Neuronal stem cell (in vitro differentiated cells): ENCODE measurements at regions not wholly inside any gene's neighbourhood (a gene's known extent, or its start where the extent isn't known, plus 50 kb on each side); places are given as distances from the start of the nearest gene placed in this dataset.

Experiments
- DNase-seq: peaks from one replicate; pipeline ENCODE4 v3.0.0-alpha.2; 2013; ENCODE audit warnings: low spot score
- H2AFZ ChIP-seq: one replicate; pipeline ENCODE4 v1.6.1; 2013; ENCODE audit warnings: mild to moderate bottlenecking, low read length, inconsistent platforms
- H2AK5ac ChIP-seq: 2 replicates; pipeline ENCODE4 v1.6.1; 2013; ENCODE audit warnings: low read depth, mild to moderate bottlenecking, inconsistent platforms, low read length, moderate library complexity, mixed read lengths
- H2BK120ac ChIP-seq: 2 replicates; pipeline ENCODE4 v1.6.1; 2013; ENCODE audit warnings: low read depth, mild to moderate bottlenecking, inconsistent platforms, low read length, moderate library complexity, mixed read lengths
- H2BK12ac ChIP-seq: one replicate; pipeline ENCODE4 v1.6.1; 2013; ENCODE audit warnings: low read length, inconsistent platforms
- H2BK15ac ChIP-seq: 2 replicates; pipeline ENCODE4 v1.6.1; 2013; ENCODE audit warnings: mild to moderate bottlenecking, low read length, inconsistent platforms, mixed read lengths
- H2BK5ac ChIP-seq: one replicate; pipeline ENCODE4 v1.6.1; 2013; ENCODE audit warnings: inconsistent platforms, mild to moderate bottlenecking, low read length, moderate library complexity
- H3K14ac ChIP-seq: one replicate; pipeline ENCODE4 v1.6.1; 2013; ENCODE audit warnings: low read length, inconsistent platforms
- H3K18ac ChIP-seq: 2 replicates; pipeline ENCODE4 v1.6.1; 2013; ENCODE audit warnings: low read length, inconsistent platforms
- H3K23ac ChIP-seq: 2 replicates; pipeline ENCODE4 v1.6.1; 2013; ENCODE audit warnings: low read depth, mild to moderate bottlenecking, mixed read lengths, low read length, inconsistent platforms; ENCODE audit not compliant: poor library complexity
- H3K27ac ChIP-seq: replicated peaks from 3 replicates; pipeline ENCODE4 v1.5.1; 2013; ENCODE audit warnings: low read length, inconsistent platforms
- H3K27me3 ChIP-seq, 3 experiments: 2 replicates each; pipeline ENCODE4 v1.6.1; 2013; ENCODE audit warnings: low read length in 3 of 3, mild to moderate bottlenecking in 2 of 3, inconsistent platforms in 1 of 3, low read depth in 1 of 3, mixed read lengths in 1 of 3, moderate library complexity in 1 of 3; ENCODE audit not compliant: control insufficient read depth in 3 of 3, insufficient read depth in 3 of 3
- H3K36me3 ChIP-seq, 2 donors: replicated peaks in 1 of 2; 2 replicates each; pipeline ENCODE4 v1.6.1; 2013; ENCODE audit warnings: low read length in 2 of 2; ENCODE audit not compliant: control insufficient read depth in 2 of 2, insufficient read depth in 2 of 2
- H3K4ac ChIP-seq: 2 replicates; pipeline ENCODE4 v1.6.1; 2013; ENCODE audit warnings: inconsistent platforms, mild to moderate bottlenecking, low read length, moderate library complexity
- H3K4me1 ChIP-seq, 2 donors: 1 replicate in 1 of 2; 2 replicates in 1 of 2; pipeline ENCODE4 v1.6.1; 2013; ENCODE audit warnings: low read length in 2 of 2, low read depth in 1 of 2; ENCODE audit not compliant: control insufficient read depth in 2 of 2, insufficient read depth in 1 of 2
- H3K4me2 ChIP-seq: one replicate; pipeline ENCODE4 v1.6.1; 2013; ENCODE audit warnings: mild to moderate bottlenecking, low read length, inconsistent platforms; ENCODE audit not compliant: insufficient read depth, poor library complexity, severe bottlenecking
- H3K4me3 ChIP-seq, 2 donors: 2 replicates each; pipeline ENCODE4 v1.5.1; 2013; ENCODE audit warnings: low read length in 2 of 2, mild to moderate bottlenecking in 2 of 2, inconsistent platforms in 1 of 2, moderate library complexity in 1 of 2
- H3K79me1 ChIP-seq: one replicate; pipeline ENCODE4 v1.6.1; 2013; ENCODE audit warnings: low read depth, mild to moderate bottlenecking, inconsistent platforms, low read length, moderate library complexity
- H3K9ac ChIP-seq: one replicate; pipeline ENCODE4 v1.6.1; 2013; ENCODE audit warnings: mild to moderate bottlenecking, low read depth, low read length, inconsistent platforms; ENCODE audit not compliant: poor library complexity
- H3K9me3 ChIP-seq, 2 donors: replicated peaks in 1 of 2; 2 replicates each; pipeline versions ENCODE3 to v1.6.1; 2013; ENCODE audit warnings: low read length in 2 of 2, mild to moderate bottlenecking in 2 of 2, inconsistent platforms in 1 of 2, low read depth in 1 of 2, mixed read lengths in 1 of 2, moderate library complexity in 1 of 2; ENCODE audit not compliant: control insufficient read depth in 2 of 2, insufficient read depth in 1 of 2
- H4K8ac ChIP-seq: one replicate; pipeline ENCODE4 v1.6.1; 2013; ENCODE audit warnings: low read depth, mild to moderate bottlenecking, inconsistent platforms, low read length, moderate library complexity
- H4K91ac ChIP-seq: one replicate; pipeline ENCODE4 v1.6.1; 2013; ENCODE audit warnings: low read length, low read depth, mild to moderate bottlenecking, inconsistent platforms; ENCODE audit not compliant: poor library complexity
- WGBS, 2 donors: extraction: QIAGEN DNeasy Blood & Tissue Kit; methylation state at CpG; one replicate each; pipeline ENCODE4 v1.1.7; 2013; ENCODE audit warnings: missing lambda C conversion rate in 2 of 2, mixed read lengths in 1 of 2; ENCODE audit not compliant: insufficient read length in 2 of 2, insufficient replicate concordance in 1 of 2; ENCODE audit errors: extremely low coverage in 2 of 2; 5-methylcytosine and 5-hydroxymethylcytosine counted together

DNA sequence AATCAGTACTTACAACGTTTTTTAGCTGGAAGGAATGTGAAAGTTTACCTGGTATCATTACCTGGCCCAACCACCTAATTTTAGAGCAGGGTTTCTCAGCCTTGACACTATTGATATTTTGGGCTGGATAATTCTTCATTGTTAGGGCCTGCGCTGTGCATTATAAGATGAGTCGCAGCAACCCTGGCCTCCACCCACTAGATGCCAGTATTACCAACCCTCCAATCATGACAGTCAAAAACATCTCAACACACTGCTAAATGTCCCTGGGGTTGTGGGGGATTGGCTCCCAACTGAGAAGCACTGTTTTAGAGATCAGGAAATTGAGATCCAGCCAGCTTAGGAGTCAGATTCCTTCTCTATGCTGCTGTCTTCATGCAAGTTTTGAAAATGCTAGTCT, 265.3 kb upstream of the TCF4 start:
- no peaks in the 10 kb centered on the region for H3K79me1 ChIP-seq
- H2BK120ac ChIP-seq: no peak overlapping the region
- H2AK5ac ChIP-seq: no peak overlapping the region
- no CpG with 5 or more reads among the region's 3 CpGs for WGBS, 2 donors
- H3K4me3 ChIP-seq: no peak overlapping the region
- no peak overlapping the region for H3K9ac ChIP-seq
- no peak overlapping the region for H3K27ac ChIP-seq
- H3K4me2 ChIP-seq: no peak overlapping the region
- H3K14ac ChIP-seq: no peak overlapping the region
- H3K18ac ChIP-seq: no peak overlapping the region
- H3K9me3 ChIP-seq: no peaks in the 10 kb centered on the region
- no peak overlapping the region for H4K91ac ChIP-seq
- H3K4ac ChIP-seq: no peak overlapping the region
- H2BK15ac ChIP-seq: no peak overlapping the region
- no peak overlapping the region for H2BK12ac ChIP-seq
- peaks cover 3 to 5% of the 10 kb centered on the region in 2 donors for H3K4me1 ChIP-seq
- H4K8ac ChIP-seq: no peak overlapping the region
- no peak overlapping the region for H3K23ac ChIP-seq
- H2BK5ac ChIP-seq: no peak overlapping the region
- no peaks in the 10 kb centered on the region for H3K36me3 ChIP-seq
- DNase-seq: no peak
- no peaks in the 10 kb centered on the region for H3K27me3 ChIP-seq
- no peak overlapping the region for H2AFZ ChIP-seq

DNA sequence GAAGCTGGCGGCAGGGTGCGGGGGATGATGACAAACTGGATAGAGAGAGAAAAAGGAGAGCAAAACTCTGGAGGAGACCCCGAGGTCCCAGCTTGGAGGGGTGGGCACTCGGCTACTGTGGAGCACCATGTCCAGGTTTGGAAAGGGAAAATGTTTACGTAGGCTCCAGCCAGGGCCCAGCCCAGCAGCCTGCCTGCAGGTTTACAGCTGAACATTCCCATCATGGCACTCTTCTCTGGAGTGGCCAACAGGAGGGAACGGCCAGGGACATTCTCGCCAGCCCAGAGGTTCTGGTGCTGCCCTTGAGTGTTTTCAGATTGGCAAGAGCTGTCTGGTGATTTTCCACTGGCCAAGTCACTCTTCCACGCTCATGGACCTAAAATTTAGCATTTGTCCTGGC, 262.9 kb upstream of the TCF4 start:
- H3K4ac ChIP-seq: no peak overlapping the region
- WGBS, 2 donors: no CpG with 5 or more reads among the region's 8 CpGs
- DNase-seq: no peak

DNA sequence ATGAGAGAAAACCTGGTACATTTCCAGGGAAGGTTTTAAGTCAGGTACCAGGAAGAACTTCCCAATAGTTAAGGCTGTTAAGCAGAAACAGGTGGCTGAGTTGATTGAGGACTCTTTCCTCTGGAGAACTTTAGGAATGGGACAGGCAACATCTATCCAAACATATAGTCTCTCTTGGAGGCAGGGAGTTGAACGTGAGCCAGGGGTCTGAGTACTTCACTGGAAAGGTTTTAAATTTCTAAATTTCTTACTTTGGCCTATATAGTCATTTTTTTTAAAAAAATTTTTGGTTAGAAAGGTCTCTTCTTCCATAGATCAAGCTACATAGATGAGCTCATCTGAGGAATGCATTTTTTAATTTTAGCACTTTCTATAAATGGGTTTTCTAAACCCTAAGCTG, 261.4 kb upstream of the TCF4 start:
- Histone ChIP-seq H2BK15ac (no peak overlapping the region), H3K4ac (no peak overlapping the region), H3K27ac (no peak overlapping the region), H4K91ac (no peak overlapping the region), H3K79me1 (no peaks in the 10 kb centered on the region), H3K27me3 (no peaks in the 10 kb centered on the region), H3K9me3 (no peaks in the 10 kb centered on the region), H3K18ac (no peak overlapping the region), H3K4me3 (no peak overlapping the region), H4K8ac (no peak overlapping the region), H3K4me2 (no peak overlapping the region), H2BK5ac (no peak overlapping the region), H2BK120ac (no peak overlapping the region), H2AFZ (no peak overlapping the region), H2AK5ac (no peak overlapping the region), H3K4me1 (no peaks in the 10 kb centered on the region), H2BK12ac (no peak overlapping the region), H3K14ac (no peak overlapping the region), H3K9ac (no peak overlapping the region), H3K36me3 (no peaks in the 10 kb centered on the region), H3K23ac (no peak overlapping the region)
- DNase-seq: no peak
- no CpG with 5 or more reads among the region's 1 CpG for WGBS, 2 donors

More for the DNA sequence above, 262.9 kb upstream of the TCF4 start:
- Histone ChIP-seq H3K9me3 (no peaks in the 10 kb centered on the region), H3K9ac (no peak overlapping the region), H2BK15ac (no peak overlapping the region), H3K23ac (no peak overlapping the region), H3K36me3 (no peaks in the 10 kb centered on the region), H2BK120ac (no peak overlapping the region), H3K27ac (no peak overlapping the region), H3K4me3 (no peak overlapping the region), H3K79me1 (no peaks in the 10 kb centered on the region), H2AK5ac (peak overlapping the region; percentile 73), H2BK5ac (no peak overlapping the region), H4K8ac (no peak overlapping the region), H2BK12ac (no peak overlapping the region), H3K4me1 (peaks cover 0 to under 1% of the 10 kb centered on the region in 2 donors), H3K14ac (no peak overlapping the region), H3K18ac (peak overlapping the region; percentile 40), H3K4me2 (no peak overlapping the region), H2AFZ (peak overlapping the region; percentile 11), H4K91ac (no peak overlapping the region), H3K27me3 (no peaks in the 10 kb centered on the region)

DNA sequence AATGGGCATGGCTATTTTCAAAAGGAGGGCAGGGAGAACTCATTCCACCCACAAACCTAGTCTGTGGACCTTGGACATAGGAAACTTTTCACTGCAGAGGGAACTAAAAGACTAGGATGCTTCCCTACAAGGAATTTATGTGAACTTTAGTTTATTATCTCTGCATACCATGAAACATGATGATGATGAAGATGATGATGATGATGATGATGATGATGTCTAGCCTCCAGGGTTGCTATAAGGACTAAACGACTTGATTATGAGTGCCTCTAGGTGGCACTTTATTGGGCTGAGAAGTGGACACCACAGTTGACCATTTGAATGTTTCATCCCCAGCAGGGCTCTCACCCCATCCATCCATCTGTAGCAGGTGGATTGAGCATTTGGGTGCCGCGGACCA, 260.0 kb upstream of the TCF4 start:
- Histone ChIP-seq H2BK12ac (no peak overlapping the region), H3K23ac (no peak overlapping the region), H4K8ac (no peak overlapping the region), H2BK5ac (no peak overlapping the region), H3K4me3 (no peak overlapping the region), H3K27ac (no peak overlapping the region), H3K9me3 (no peaks in the 10 kb centered on the region), H3K9ac (no peak overlapping the region), H3K79me1 (no peaks in the 10 kb centered on the region), H3K14ac (no peak overlapping the region), H2BK15ac (no peak overlapping the region), H3K4me1 (no peaks in the 10 kb centered on the region), H2AK5ac (no peak overlapping the region), H3K27me3 (no peaks in the 10 kb centered on the region), H2BK120ac (no peak overlapping the region), H3K4me2 (no peak overlapping the region), H3K18ac (no peak overlapping the region), H3K4ac (no peak overlapping the region), H4K91ac (no peak overlapping the region), H2AFZ (no peak overlapping the region), H3K36me3 (no peaks in the 10 kb centered on the region)
- no CpG with 5 or more reads among the region's 3 CpGs for WGBS, 2 donors
- DNase-seq: no peak
